Thyroid gland (tissue), 4 donors: ENCODE measurements at regions not wholly inside any gene's neighbourhood (a gene's known extent, or its start where the extent isn't known, plus 50 kb on each side); places are given as distances from the start of the nearest gene placed in this dataset.

Experiments
- DNase-seq, 2 donors: peaks; one replicate each; pipeline ENCODE4 v3.0.0-alpha.2; 2019
- H3K27ac ChIP-seq, 3 donors: fragments of 200-600 bp; sonication (generic); 1 replicate in 2 of 3; 2 replicates in 1 of 3; pipeline ENCODE4 v1.5.1; 2016 to 2019; ENCODE audit warnings: mild to moderate bottlenecking in 1 of 3, moderate library complexity in 1 of 3
- H3K27me3 ChIP-seq: fragments of 200-600 bp; sonication (generic); one replicate; pipeline ENCODE4 v1.5.1; 2019
- H3K36me3 ChIP-seq, 2 donors: fragments of 200-600 bp; sonication (generic); one replicate each; pipeline ENCODE4 v1.5.1; 2016 to 2019
- H3K4me1 ChIP-seq, 2 donors: fragments of 200-600 bp; sonication (generic); one replicate each; pipeline ENCODE4 v1.5.1; 2017 to 2019
- H3K4me3 ChIP-seq, 3 donors: fragments of 200-600 bp; sonication (generic); replicated peaks in 1 of 3; 1 replicate in 2 of 3; 2 replicates in 1 of 3; pipeline ENCODE4 v1.5.1; 2016; ENCODE audit warnings: mild to moderate bottlenecking in 1 of 3
- H3K9me3 ChIP-seq: fragments of 200-600 bp; sonication (generic); one replicate; pipeline ENCODE4 v1.5.1; 2017
- CTCF ChIP-seq, 6 experiments: fragments of 200-600 bp in 3 of 6; fragments of 450-650 bp in 3 of 6; sonication (generic) in 3 of 6; IDR thresholded peaks; one replicate each; pipeline ENCODE4 v1.5.1; 2016 to 2019; ENCODE audit warnings: antibody characterized with exemption in 6 of 6, mild to moderate bottlenecking in 2 of 6, inconsistent platforms in 1 of 6, moderate library complexity in 1 of 6
- POLR2A ChIP-seq, 2 donors: fragments of 450-650 bp; IDR thresholded peaks; one replicate each; pipeline ENCODE4 v1.6.1; 2017; ENCODE audit warnings: antibody characterized with exemption in 2 of 2, mild to moderate bottlenecking in 2 of 2, moderate library complexity in 1 of 2
- WGBS, 2 donors: methylation state at CpG; one replicate each; pipeline ENCODE4 v1.1.5; 2017; 5-methylcytosine and 5-hydroxymethylcytosine counted together
- intact Hi-C: fragments of 100-400 bp; cut with DNase I; formaldehyde crosslinking; loops from one replicate; pipeline ENCODE4 v1.15.1; 2023

- no peak for DNase-seq
- intact Hi-C loops = no loop called here
- TF ChIP-seq CTCF (IDR thresholded peaks at IDR 0.05) = no peak
- TF ChIP-seq POLR2A (IDR thresholded peaks at IDR 0.05) = no peak
Measured at GRCh38 chr4:24693636-24694035, 101.7 kb upstream of the SOD3 start.

GRCh38 chr4:24700118-24700517 is 95.3 kb upstream of the SOD3 start:
- Histone ChIP-seq H3K4me1 (no peaks in the 10 kb centered on the region), H3K4me3 (no peak overlapping the region), H3K27ac (no peak overlapping the region), H3K36me3 (no peaks in the 10 kb centered on the region), H3K27me3 (no peaks in the 10 kb centered on the region), H3K9me3 (no peaks in the 10 kb centered on the region)
- intact Hi-C loops = no loop called here
- 79 to 88% methylated on average over 1 of the region's 1 CpG for WGBS, 2 donors
- no peak for DNase-seq
- TF ChIP-seq POLR2A (IDR thresholded peaks at IDR 0.05) (no peak), CTCF (IDR thresholded peaks at IDR 0.05) (no peak)

More at GRCh38 chr4:24693636-24694035, 101.7 kb upstream of the SOD3 start:
- Histone ChIP-seq H3K9me3 (no peaks in the 10 kb centered on the region), H3K36me3 (no peaks in the 10 kb centered on the region), H3K4me3 (no peak overlapping the region), H3K27ac (no peak overlapping the region), H3K27me3 (no peaks in the 10 kb centered on the region), H3K4me1 (no peaks in the 10 kb centered on the region)

DNA sequence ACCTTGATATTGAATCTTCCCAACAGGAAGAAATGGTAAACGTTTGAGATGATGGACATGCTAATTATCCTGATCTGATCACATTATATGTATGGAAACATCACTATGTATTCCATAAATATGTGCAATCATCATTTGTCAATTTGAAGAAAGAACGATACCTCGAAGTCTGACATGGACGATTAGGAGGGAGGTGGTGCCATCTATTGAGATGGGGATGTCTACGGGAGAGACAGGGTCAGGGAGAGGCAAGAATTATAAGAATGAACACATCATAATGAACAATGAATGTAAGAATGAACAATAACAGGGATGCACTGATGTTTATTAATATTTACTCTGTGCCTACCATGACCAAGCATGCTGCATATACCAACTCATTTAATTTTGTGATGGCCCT is 93.7 kb upstream of the SOD3 start:
- intact Hi-C loops = no loop called here
- Histone ChIP-seq H3K4me3 (no peak overlapping the region), H3K27me3 (no peaks in the 10 kb centered on the region), H3K36me3 (no peaks in the 10 kb centered on the region), H3K4me1 (no peaks in the 10 kb centered on the region), H3K9me3 (no peaks in the 10 kb centered on the region), H3K27ac (no peak overlapping the region)
- WGBS, 2 donors = 87 to 89% methylated on average over 5 of the region's 5 CpGs
- TF ChIP-seq POLR2A (IDR thresholded peaks at IDR 0.05) (no peak), CTCF (IDR thresholded peaks at IDR 0.05) (no peak)
- no peak for DNase-seq

- H3K4me3 ChIP-seq = no peak overlapping the region
- TF ChIP-seq POLR2A (IDR thresholded peaks at IDR 0.05) (no peak), CTCF (IDR thresholded peaks at IDR 0.05) (no peak)
- no peaks in the 10 kb centered on the region for H3K36me3 ChIP-seq
- DNase-seq = no peak
- no peak overlapping the region for H3K27ac ChIP-seq
- no peaks in the 10 kb centered on the region for H3K9me3 ChIP-seq
- no peaks in the 10 kb centered on the region for H3K4me1 ChIP-seq
- no peaks in the 10 kb centered on the region for H3K27me3 ChIP-seq
- WGBS, 2 donors = 59 to 71% methylated on average over 1 of the region's 1 CpG
- intact Hi-C loops = no loop called here
Measured at GRCh38 chr4:24702281-24702680, 93.1 kb upstream of the SOD3 start.

DNA sequence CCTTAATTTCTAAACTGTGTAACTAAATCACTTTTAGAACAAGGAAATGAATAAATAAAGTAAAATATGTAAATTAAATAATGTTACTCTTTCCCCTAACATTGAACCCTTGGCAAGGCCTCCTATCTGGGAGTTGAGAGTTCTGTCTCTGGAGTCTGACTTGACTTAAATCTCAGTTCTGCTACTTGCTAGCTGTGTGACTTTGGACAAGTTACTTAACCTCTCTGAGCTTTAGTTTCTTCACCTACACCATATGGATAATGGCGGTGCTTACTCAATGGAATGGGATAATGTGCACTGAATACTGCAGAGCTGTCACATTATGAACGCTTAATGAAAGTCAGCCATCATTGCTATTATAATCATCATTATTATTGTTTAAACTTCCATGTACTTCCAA is 92.1 kb upstream of the SOD3 start:
- H3K4me1 ChIP-seq = no peaks in the 10 kb centered on the region
- no peaks in the 10 kb centered on the region for H3K36me3 ChIP-seq
- no peak overlapping the region for H3K27ac ChIP-seq
- no peak for DNase-seq
- no peak for TF ChIP-seq POLR2A (IDR thresholded peaks at IDR 0.05)
- TF ChIP-seq CTCF (IDR thresholded peaks at IDR 0.05) = no peak
- no peaks in the 10 kb centered on the region for H3K9me3 ChIP-seq
- intact Hi-C loops = no loop called here
- WGBS, 2 donors = 97 to 98% methylated on average over 2 of the region's 2 CpGs
- H3K27me3 ChIP-seq = no peaks in the 10 kb centered on the region
- H3K4me3 ChIP-seq = no peak overlapping the region
